ENCODE measurements at regions not wholly inside any gene's neighbourhood (a gene's known extent, or its start where the extent isn't known, plus 50 kb on each side); places are given as distances from the start of the nearest gene placed in this dataset.
"Not testable (repeated sequence)": the region's sequence is repeated elsewhere in the genome, so short reads cannot be mapped to it uniquely, and the experiment has no call there.

DNA sequence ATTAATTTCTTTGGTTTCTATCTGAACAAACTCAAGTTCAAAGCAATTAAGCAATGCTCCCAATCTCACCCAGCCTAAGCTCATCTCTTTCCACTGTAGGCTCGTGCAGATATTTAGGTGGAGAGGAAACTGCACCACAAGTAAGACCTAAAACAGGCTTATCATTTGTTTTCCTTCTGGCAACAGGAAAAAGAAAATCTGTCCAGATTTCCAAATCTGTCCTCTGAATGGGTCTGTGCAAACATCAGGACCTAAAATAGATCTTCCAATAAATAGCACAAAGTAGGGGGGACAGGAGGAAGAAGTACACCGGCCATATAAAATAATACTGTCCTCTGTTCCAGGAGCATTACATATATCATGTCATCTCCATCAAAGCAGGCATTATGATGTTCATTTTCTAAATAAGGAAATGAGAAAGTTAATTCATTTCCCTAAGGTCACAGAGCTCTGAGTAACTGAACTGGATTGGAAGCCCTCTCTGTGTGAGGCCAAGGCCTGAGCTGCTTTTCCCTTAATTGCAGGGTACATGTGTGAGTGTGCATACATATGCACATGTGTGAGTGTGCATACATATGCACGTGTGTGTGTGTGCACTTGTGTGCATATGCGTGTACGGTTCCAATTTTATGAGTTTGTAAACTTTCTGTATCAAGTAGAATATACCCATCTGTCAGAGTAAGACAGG, 92.8 kb upstream of the PARD3 start:
- DNase-seq = no peak

DNA sequence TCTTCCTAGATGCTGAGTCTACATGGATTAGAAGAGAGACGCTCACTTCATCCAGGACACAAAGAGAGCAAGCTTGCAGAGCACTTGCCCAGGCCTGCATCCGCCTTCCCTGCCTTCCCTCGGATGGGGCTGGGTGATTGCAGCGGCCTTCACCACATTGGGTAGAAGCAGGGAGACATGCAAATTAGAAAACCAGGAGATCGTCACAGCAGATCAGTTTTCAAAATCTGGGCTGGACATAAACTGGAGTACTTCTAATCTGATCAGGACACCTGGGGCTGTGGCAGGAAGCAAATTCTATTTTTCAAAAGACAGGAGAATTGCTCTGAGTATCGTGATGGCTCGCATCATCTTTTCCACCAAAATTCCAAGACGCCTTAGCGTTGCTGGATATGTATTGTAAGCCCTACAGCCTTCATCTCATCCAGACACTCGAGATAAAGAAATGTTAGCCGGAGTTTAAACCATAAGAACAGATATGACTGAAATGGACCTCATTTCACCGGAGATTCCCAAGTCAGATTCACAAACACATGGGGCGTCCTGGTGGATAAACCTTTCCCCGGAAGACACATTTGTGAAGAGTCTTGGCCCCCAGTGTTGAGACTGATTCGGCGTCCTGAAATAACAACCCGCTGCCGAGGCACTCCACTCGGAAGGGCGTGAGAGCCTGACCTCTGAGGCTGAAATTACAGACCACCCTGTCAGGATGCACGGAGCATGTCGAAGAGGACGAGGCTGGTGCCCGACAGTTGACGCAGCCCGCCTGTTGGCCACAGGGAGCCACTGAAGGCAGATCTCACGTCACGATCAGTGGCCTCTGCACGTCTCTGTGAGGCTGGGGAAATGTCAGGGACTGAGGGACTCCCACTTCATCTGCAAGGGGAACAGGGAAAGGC, 91.2 kb upstream of the PARD3 start:
- DNase-seq = peak; percentile 10

DNA sequence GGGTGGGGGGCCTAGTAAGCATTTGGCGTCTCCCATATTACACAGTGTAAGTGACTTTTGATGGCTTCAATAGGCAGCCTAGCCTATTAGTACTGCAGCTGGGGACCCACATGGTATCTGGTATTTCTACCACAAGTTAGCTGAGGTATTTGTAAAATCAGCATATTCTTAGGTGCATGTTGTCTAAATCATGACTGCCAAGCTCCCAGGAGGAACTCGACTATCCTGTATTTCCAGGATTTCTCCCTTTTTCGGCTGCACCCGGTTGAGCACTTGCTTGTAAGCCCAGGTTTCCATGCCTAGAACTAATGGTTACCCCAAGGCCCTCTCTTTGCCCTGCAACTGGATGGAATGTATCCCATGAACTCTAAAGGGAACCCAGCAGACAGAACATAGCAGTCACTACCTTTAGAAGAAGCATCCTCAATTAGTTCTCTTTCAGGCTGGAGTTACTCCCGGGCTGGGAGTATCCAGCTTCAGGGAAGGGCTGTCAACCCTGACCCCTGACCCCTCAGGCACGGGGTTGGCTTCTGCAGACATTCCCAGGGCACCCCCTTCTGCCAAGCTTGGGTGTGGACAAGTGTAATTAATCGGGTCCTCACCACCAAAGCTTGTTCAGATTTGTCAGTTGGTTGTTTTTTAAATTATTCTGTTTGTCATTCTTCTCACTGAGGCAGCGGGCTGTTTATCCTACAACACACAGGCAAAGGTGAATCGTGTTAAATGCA, 90.3 kb upstream of the PARD3 start:
- DNase-seq = no peak

DNA sequence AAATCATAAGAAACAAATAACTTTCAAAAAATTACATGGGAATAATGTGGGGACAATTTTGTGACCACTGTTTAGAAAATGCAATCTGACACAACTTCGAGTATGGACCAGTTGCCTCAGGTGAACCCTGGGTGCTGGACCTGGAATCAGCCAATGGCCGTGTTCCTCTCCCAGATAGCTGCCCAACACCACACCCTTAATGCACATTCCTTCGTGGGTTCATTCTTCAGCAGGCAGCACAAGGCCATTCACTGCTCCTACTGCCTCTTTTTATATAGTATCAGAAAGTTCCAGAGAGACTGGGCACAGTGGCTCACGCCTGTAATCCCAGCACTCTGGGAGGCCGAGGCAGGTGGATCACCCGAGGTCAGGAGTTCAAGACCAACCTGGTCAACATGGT, 89.1 kb upstream of the PARD3 start:
- DNase-seq = no peak

DNA sequence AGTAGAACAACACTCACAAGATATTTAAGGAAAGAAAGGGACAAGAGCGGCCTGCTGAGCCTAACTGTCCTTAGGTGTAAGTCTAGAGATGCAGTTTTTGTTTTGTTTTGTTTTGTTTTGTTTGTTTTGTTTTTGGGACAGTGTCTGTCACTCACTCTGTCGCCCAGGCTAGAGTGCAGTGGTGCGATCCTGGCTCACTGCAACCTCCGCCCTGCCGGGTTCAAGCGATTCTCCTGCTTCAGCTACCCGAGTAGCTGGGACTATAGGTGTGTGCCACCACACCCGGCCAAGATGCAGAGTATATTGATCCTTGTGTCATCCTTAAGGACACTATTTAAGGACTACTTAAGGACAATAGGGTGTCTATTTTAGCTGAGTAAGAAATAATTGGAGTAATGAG, 84.1 kb upstream of the PARD3 start:
- no peak for DNase-seq

DNA sequence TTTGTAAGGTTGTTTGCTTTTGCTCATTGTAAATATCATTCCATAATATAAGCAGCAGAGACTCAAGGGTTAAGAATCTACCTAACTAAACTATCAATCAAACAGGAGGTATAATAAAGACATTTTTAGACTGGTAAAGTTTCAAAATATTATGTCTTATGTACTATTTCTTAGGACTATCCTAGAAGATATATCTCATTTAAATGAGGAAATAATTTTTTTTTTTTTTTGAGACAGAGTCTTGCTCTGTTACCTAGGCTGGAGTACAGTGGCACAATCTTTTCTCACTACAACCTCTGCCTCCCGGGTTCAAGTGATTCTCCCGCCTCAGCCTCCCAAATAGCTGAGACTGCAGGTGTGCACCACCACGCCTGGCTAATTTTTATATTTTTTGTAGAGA, 80.9 kb upstream of the PARD3 start:
- DNase-seq = no peak

DNA sequence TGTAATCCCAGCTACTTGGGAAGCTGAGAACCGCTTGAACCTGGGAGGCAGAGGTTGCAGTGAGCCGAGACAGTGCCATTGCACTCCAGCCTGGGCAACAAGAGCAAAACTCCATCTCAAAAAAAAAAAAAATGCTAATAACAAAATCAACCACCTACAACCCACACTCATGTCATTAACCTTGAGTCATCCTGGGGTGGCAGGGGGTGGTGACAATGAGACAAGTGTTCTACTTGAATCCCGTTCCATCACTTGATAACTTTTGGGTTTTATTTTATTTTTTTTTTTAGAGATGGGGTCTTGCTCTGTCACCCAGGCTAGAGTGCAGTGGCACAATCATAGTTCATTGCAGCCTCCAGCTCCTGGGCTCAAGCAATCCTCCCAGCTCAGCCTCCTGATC, 80.0 kb upstream of the PARD3 start:
- not testable (repeated sequence) for DNase-seq

DNA sequence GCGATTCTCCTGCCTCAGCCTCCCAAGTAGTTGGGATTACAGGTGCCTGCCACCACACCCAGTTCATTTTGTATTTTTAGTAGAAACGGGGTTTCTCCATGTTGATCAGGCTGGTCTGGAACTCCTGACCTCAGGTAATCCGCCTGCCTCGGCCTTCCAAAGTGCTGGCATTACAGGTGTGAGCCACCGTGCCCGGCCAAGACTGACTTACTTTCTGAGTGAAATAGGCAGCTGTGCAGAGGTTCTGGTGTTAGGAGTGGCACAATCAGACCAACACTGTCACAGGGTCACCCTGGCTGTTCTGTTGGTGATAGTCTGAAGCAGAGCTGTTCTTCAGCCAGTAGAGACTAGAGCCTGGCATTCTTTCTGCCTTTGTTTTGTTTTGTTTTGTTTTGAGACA, 77.4 kb upstream of the PARD3 start:
- DNase-seq = not testable (repeated sequence)

DNA sequence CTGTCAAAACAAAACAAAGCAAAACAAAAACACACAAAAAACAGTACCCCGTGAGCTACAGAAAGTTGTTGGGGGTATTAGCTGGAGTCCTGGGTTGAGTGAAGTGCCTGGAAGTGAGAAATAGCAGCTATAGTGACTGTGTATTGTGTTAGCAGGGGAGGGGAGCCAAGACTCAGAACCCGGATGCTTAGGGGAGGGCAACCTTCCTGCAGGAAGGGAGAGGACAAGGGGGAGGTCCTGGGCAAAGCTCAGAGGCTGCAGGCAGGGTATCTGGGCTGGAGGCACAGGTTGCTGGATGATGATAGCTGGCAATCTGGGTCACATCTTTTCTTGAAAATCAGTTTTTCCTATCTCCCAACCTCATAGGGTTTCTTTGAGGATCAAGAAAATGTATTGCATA, 75.8 kb upstream of the PARD3 start:
- no peak for DNase-seq

DNA sequence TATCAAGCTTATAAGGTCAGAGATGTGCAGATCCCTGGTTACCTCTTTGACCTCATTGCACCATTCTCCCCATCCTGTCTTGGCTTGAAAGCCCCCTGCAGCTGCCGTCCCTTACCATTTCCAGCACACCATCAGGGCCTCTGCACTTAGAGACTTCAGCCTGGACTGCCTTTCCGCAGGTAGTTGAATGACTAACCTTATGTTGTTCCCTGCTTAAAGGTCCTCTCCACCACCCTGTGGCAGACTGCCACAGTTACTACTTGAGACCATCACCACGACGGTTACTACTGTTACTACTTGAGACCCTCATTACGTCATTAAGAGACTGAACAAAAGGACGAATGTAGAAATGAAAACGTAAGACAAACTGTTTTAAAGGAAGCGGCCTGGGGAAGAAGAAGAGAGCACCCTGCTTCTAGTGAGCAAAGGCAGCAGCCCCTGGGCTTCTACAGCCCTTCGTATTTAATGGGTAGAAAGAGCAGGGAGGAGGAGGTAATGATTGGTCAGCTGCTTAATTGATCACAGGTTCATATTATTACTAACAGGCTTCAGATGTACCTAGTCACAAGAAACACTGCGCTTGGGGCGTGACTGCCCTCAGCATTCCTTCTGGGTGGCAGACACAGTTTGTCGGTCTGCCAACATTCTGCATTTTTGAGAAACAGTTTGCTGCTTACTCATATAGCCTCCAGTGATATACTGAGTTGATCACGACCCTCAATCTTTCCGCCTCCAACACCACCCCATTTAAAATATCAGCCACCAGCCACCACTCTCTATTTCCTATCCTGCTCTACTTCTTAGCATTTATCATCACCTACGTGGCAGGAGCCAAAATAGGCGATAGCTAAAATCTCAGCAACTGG, 74.1 kb upstream of the PARD3 start:
- DNase-seq = no peak

DNA sequence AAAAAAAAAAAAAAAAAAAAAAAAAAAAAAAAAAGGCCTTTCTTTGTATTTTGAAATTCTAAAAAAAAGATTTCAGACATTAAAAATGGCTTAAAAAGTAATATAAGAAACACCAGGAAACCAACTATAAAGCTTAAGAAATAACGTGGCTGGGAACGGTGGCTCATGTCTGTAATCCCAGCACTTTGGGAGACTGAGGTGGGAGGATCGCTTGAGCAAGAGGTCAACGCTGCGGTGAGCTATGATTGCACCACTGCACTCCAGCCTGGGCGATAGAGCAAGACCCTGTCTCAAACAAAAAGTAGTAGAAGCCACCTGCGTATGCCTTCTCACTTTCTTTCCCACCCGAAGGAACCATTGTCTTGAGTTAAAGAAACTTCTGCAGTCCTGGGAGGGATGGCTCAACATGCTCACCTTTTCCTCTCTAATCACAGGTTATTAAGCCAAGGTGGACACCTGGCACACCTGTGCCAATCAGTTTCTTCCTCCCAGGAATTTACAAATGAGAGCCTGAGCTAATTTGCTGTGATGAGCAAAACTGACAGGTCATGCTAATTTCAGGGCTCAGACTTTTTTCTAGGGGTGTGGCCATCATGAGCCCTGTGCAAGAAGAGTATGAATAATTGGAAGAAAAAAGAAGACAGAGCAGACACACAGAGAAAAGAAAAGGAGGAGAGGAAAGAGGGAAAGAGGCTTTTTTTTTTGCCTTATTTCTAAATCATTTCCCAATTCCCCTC, 72.0 kb upstream of the PARD3 start:
- DNase-seq = no peak

DNA sequence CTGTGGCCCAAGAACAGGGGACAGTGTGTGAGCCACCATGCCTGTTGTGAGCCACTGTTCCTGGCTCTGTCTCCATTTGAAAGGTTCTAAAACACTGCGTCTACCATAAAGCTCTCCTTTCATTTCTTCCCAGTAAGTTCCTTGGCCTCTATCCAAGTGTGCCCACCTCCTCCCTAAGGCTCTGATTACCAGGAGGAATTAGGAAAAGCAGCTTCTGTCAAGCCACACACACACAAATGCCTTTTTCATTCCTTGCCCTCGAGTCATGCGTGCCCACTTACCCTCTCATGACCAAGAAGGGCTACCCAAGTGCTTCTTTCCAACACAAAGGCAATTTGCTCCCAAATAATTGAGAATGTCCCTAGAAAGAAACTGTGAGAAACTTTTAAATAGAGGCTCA, 70.8 kb upstream of the PARD3 start:
- DNase-seq = peak; percentile 27

DNA sequence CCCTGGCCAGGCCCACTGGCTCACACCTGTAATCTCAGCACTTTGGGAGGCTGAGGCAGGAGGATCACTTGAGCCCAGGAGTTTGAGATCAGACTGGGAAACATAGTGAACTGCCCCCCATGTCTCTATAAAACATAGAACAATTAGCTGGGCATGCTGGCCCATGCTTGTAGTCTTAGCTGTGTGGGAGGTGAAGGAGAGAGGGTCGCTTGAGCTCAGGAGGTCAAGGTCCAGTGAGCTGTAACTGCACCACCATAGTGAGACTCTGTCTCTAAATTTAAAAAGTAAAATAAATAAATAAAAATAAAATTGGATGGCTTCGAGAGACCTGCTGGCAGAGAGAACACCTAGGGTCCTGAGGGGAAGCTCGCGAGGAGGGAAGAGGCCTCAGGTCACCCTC, 69.9 kb upstream of the PARD3 start:
- DNase-seq = no peak

DNA sequence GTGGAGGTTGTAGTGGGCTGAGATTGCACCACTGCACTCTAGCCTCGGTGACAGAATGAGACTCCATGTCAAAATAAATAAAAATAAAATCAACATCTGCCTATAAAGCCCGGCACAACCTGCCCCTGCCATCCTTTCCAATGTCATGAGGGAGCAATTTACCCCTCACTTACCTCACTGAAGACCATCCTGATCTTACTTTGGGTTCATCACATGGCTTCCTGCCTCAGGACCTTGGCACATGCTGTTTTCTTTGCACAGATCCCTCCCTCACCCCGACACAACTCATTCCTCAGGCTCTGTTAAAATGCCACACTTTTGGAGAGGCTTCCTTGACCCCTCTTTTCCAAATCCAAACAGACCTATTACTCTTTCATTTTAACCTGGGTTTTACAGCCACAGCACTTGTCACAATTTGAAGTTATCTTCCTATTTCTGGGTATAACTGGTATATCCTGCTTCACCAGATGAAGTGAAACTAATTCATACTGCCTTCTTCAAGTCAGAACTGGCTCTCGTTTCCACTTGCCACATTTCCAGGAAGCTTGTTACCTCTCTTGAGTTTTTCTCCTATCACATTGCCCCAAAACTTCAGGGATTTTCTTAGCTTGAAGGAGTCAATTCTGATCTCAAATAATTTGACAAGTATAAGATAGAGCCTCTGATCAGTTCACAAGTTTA, 69.3 kb upstream of the PARD3 start:
- DNase-seq = no peak

DNA sequence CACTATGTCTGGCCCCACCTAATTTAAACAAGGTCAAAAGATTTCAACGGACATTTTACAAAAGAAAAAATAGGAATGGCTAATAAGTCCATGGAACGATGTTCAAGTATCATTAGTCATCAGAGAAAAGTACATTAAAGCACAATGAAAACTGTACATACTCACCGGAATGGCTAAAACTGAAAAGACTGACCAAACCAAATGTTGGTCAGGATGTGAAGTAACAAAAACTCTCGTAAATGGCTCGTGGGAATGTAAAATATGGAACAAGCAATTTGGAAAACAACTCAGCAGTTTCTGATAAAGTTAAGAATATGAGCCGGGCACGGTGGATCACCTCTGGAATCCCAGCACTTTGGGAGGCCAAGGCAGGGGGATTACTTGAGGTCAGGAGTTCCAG, 65.7 kb upstream of the PARD3 start:
- no peak for DNase-seq

DNA sequence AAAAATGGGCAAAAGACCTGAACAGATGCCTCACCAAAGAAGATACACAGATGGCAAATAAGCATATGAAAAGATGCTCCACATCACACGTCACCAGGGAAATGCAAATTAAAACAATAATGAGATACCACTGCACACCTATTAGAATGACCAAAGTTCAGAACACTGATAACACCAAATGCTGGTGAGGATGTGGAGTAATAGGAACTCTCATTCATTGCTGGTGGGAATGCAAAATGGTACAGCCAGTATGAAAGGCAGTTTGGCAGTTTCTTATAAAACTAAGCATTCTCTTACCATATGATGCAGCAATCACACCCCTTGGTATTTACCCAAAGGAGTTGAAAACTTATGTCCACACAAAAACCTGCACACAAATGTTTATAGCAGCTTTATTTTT, 63.6 kb upstream of the PARD3 start:
- not testable (repeated sequence) for DNase-seq

DNA sequence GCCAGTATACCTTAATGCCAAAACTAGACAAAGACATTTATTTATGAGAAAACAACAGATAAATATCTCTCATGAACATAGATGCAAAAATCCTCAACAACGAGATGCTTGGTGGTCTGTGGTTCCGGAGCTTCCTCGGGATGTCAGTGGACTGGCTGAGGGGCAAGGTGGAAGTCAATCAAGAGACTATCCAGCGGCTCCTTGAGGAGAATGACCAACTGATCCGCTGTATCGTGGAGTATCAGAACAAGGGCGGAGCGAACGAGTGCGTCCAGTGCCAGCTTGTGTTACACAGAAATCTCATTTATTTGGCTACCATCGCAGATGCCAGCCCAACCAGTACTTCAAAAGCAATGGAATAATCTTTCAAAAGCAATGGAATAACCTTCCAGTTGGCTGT, 60.0 kb upstream of the PARD3 start:
- DNase-seq = no peak

DNA sequence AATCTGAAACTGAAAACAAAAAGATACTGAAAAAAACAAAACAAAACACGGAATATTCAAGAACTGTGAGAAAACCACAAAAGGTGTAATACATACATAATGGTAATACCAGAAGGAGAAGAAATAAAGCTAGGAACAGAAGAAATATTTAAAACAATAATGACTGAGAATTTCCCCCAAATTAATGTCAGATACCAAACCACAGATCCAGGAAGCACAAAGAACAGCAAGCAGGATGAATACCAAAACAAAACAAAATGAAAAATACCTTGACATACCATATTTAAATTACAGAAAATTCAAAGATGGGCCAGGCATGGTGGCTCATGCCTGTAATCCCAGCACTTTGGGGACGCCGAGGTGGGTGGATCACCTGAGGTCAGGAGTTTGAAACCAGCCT, 57.7 kb upstream of the PARD3 start:
- DNase-seq = no peak

DNA sequence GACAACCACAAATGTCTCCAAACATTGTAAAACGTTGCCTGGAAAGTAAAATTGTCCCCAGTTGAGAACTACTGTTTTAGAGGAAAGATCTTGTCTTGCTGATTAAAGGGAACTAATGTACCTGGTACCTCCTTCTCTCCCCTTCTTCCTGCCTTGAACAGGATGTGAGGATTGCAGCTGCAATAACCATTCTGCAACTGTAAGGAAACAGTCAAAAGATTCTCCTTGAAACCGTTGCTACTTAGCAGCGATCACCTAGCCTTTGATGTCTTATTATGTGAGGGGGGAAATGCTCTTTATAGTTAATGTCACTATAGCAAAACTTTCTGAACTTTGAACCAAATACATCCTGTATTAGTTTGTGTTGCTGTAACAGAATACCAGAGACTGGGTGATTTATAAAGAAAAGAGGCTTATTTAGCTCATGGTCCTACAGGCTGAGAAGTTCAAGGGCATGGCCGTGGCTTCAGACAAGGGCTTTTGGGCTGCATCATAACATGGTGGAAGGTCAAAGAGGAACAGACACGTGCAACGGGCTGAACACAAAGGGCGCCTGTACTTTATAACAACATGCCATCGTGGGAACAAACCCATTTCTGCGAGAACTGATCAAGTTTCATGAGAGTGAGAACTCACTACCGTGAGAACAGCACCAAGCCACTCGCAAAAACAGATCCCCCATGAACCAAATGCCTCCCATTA, 54.2 kb upstream of the PARD3 start:
- no peak for DNase-seq

DNA sequence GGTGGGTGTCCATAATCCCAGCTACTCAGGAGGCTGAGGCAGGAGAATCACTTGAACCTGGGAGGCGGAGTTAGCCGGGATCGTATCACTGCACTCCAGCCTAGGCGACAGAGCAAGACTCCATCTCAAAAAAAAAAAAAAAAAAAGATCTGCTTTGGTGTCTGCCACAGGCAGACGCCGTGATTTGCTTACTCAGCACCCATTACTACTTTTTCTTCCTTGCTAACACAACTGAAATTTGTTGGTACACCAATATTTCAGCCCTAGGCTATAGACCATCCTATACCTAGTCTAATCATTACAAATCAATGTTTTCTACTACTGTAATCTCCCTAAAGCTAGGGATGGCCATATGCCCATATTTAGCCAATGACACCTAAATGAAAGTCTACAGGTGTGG, 53.5 kb upstream of the PARD3 start:
- no peak for DNase-seq

DNA sequence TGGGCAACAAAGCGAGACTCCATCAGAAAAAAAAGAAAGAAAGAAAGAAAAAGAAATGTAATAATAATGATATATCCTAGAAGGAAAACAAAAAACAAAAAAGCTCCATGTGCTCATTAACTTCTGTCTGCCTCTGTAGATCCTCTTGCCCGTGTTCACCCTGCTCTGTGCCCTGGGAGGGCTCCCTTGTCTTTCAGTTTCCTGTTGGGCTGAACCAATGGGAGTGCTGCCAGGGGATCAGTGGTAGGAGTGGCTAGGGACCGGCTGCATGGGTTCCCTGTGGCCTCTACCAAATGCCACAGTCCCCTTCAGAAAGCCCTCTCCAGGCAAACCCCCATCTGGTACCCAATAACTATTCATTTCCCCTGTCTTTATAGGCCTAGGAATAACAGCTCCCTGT, 51.8 kb upstream of the PARD3 start:
- DNase-seq = no peak

All from NCI-H1048 (cell line).